Trophoblast cell (in vitro differentiated cells and primary cell): ENCODE measurements at regions not wholly inside any gene's neighbourhood (a gene's known extent, or its start where the extent isn't known, plus 50 kb on each side); places are given as distances from the start of the nearest gene placed in this dataset.

Experiments
- DNase-seq, 2 donors: peaks; one replicate each; pipeline ENCODE4 v3.0.0-alpha.2; 2016
- H2AFZ ChIP-seq: 2 replicates; pipeline ENCODE4 v1.6.1; 2013; ENCODE audit warnings: low read length, moderate library complexity, mild to moderate bottlenecking; ENCODE audit not compliant: insufficient read depth, poor library complexity
- H2AK5ac ChIP-seq: 2 replicates; pipeline ENCODE4 v1.6.1; 2013; ENCODE audit warnings: mild to moderate bottlenecking, low read length
- H2BK120ac ChIP-seq: 2 replicates; pipeline ENCODE4 v1.6.1; 2013; ENCODE audit warnings: low read length, mild to moderate bottlenecking, moderate library complexity; ENCODE audit not compliant: insufficient read depth, poor library complexity
- H2BK12ac ChIP-seq: 2 replicates; pipeline ENCODE4 v1.6.1; 2013; ENCODE audit warnings: mild to moderate bottlenecking, low read length, moderate library complexity
- H2BK5ac ChIP-seq: 2 replicates; pipeline ENCODE4 v1.6.1; 2013; ENCODE audit warnings: low read length, low read depth, moderate library complexity, mild to moderate bottlenecking; ENCODE audit not compliant: poor library complexity
- H3K14ac ChIP-seq: 2 replicates; pipeline ENCODE4 v1.6.1; 2013; ENCODE audit warnings: mild to moderate bottlenecking, low read length
- H3K18ac ChIP-seq: 2 replicates; pipeline ENCODE4 v1.6.1; 2013; ENCODE audit warnings: mild to moderate bottlenecking, low read length
- H3K23ac ChIP-seq: 2 replicates; pipeline ENCODE4 v1.6.1; 2013; ENCODE audit warnings: low read length
- H3K27ac ChIP-seq: 2 replicates; pipeline ENCODE4 v1.5.1; 2013; ENCODE audit warnings: low read depth, mild to moderate bottlenecking, inconsistent platforms, low read length, moderate library complexity
- H3K27me3 ChIP-seq: 2 replicates; pipeline ENCODE4 v1.6.1; 2013; ENCODE audit warnings: inconsistent platforms, mild to moderate bottlenecking, low read length, moderate library complexity; ENCODE audit not compliant: insufficient read depth
- H3K36me3 ChIP-seq, 2 experiments: 1 replicate in 1 of 2; 2 replicates in 1 of 2; pipeline ENCODE4 v1.6.1; 2013; ENCODE audit warnings: low read length in 2 of 2, mild to moderate bottlenecking in 2 of 2, moderate library complexity in 1 of 2; ENCODE audit not compliant: insufficient read depth in 2 of 2, control insufficient read depth in 1 of 2
- H3K4ac ChIP-seq: 2 replicates; pipeline ENCODE4 v1.6.1; 2013; ENCODE audit warnings: low read depth, mild to moderate bottlenecking, low read length, moderate library complexity
- H3K4me1 ChIP-seq, 2 experiments: 1 replicate in 1 of 2; 2 replicates in 1 of 2; pipeline ENCODE4 v1.6.1; 2013; ENCODE audit warnings: low read length in 2 of 2, mild to moderate bottlenecking in 2 of 2, moderate library complexity in 1 of 2; ENCODE audit not compliant: insufficient read depth in 2 of 2, control insufficient read depth in 1 of 2
- H3K4me2 ChIP-seq: 2 replicates; pipeline ENCODE4 v1.6.1; 2013; ENCODE audit warnings: inconsistent platforms, mild to moderate bottlenecking, low read length, moderate library complexity
- H3K4me3 ChIP-seq: 2 replicates; pipeline ENCODE4 v1.5.1; 2013; ENCODE audit warnings: mild to moderate bottlenecking, low read depth, low read length, inconsistent platforms
- H3K79me1 ChIP-seq: one replicate; pipeline ENCODE4 v1.6.1; 2013; ENCODE audit warnings: low read length
- H3K79me2 ChIP-seq: 2 replicates; pipeline ENCODE4 v1.6.1; 2013; ENCODE audit warnings: low read length, mild to moderate bottlenecking; ENCODE audit not compliant: control insufficient read depth, insufficient read depth, poor library complexity
- H3K9ac ChIP-seq: 2 replicates; pipeline ENCODE4 v1.6.1; 2013; ENCODE audit warnings: mild to moderate bottlenecking, low read length
- H3K9me3 ChIP-seq: 2 replicates; pipeline ENCODE4 v1.6.1; 2013; ENCODE audit warnings: low read depth, mild to moderate bottlenecking, control low read depth, inconsistent platforms, low read length; ENCODE audit not compliant: insufficient read depth
- H4K12ac ChIP-seq: 2 replicates; pipeline ENCODE4 v1.6.1; 2013; ENCODE audit warnings: low read depth, mild to moderate bottlenecking, low read length, moderate library complexity
- H4K8ac ChIP-seq: 2 replicates; pipeline ENCODE4 v1.6.1; 2013; ENCODE audit warnings: low read depth, mild to moderate bottlenecking, low read length, moderate library complexity
- H4K91ac ChIP-seq: one replicate; pipeline ENCODE4 v1.6.1; 2013; ENCODE audit warnings: low read depth, mild to moderate bottlenecking, low read length, moderate library complexity
- WGBS: extraction: QIAGEN DNeasy Blood & Tissue Kit; methylation state at CpG from one replicate; pipeline ENCODE4 v1.1.7; 2013; ENCODE audit warnings: missing lambda C conversion rate; ENCODE audit not compliant: insufficient read length, insufficient coverage; ENCODE audit errors: extremely low coverage; 5-methylcytosine and 5-hydroxymethylcytosine counted together

GRCh38 chr7:25656581-25657026 is 428.3 kb upstream of the NPVF start:
- no peak for DNase-seq
- Histone ChIP-seq H2BK12ac (peak overlapping the region; percentile 32), H3K79me1 (peaks cover 10% of the 10 kb centered on the region), H3K79me2 (no peaks in the 10 kb centered on the region), H3K9ac (no peak overlapping the region), H3K4me1 (peaks cover 0 to 10% of the 10 kb centered on the region in 2 experiments), H2AFZ (no peak overlapping the region), H4K8ac (peak overlapping the region; percentile 1), H3K36me3 (no peaks in the 10 kb centered on the region), H3K14ac (no peak overlapping the region), H3K27ac (no peak overlapping the region), H3K4me3 (no peak overlapping the region), H4K12ac (no peak overlapping the region), H3K18ac (no peak overlapping the region), H4K91ac (peak overlapping the region; percentile 31), H2BK120ac (peak overlapping the region; percentile 65), H3K9me3 (no peaks in the 10 kb centered on the region), H3K4ac (peak overlapping the region; percentile 20), H2BK5ac (peak overlapping the region; percentile 0), H3K27me3 (no peaks in the 10 kb centered on the region), H3K23ac (no peak overlapping the region), H2AK5ac (no peak overlapping the region), H3K4me2 (no peak overlapping the region)
- WGBS = no CpG with 5 or more reads among the region's 3 CpGs

GRCh38 chr7:25658375-25658774 is 430.1 kb upstream of the NPVF start:
- Histone ChIP-seq H2BK12ac (no peak overlapping the region), H3K9me3 (no peaks in the 10 kb centered on the region), H3K4me3 (no peak overlapping the region), H4K12ac (no peak overlapping the region), H4K8ac (no peak overlapping the region), H2AFZ (no peak overlapping the region), H3K23ac (no peak overlapping the region), H3K4me1 (peaks cover 5 to 16% of the 10 kb centered on the region in 2 experiments), H2BK5ac (no peak overlapping the region), H3K9ac (no peak overlapping the region), H4K91ac (no peak overlapping the region), H3K4me2 (no peak overlapping the region), H3K36me3 (no peaks in the 10 kb centered on the region), H3K27ac (no peak overlapping the region), H3K4ac (no peak overlapping the region), H2BK120ac (peak overlapping the region; percentile 69), H3K14ac (no peak overlapping the region), H3K18ac (no peak overlapping the region), H3K79me1 (peaks cover 22% of the 10 kb centered on the region), H3K27me3 (no peaks in the 10 kb centered on the region), H3K79me2 (peaks cover 2% of the 10 kb centered on the region), H2AK5ac (no peak overlapping the region)
- peak in 1 of 2 donors; percentile 41 for DNase-seq

GRCh38 chr7:25659841-25660240 is 431.6 kb upstream of the NPVF start:
- H3K36me3 ChIP-seq = no peaks in the 10 kb centered on the region
- H3K18ac ChIP-seq = no peak overlapping the region
- peak overlapping the region; percentile 33 for H3K4ac ChIP-seq
- H2BK120ac ChIP-seq = peak overlapping the region; percentile 94
- H2BK12ac ChIP-seq = peak overlapping the region; percentile 17
- peak overlapping the region; percentile 97 for H2BK5ac ChIP-seq
- H2AK5ac ChIP-seq = no peak overlapping the region
- H4K91ac ChIP-seq = peak overlapping the region; percentile 74
- H3K14ac ChIP-seq = peak overlapping the region; percentile 67
- no peak for DNase-seq
- H3K27ac ChIP-seq = peak overlapping the region; percentile 66
- no peak overlapping the region for H2AFZ ChIP-seq
- peaks cover 2% of the 10 kb centered on the region for H3K79me2 ChIP-seq
- H3K79me1 ChIP-seq = peaks cover 32% of the 10 kb centered on the region
- no peak overlapping the region for H3K9ac ChIP-seq
- no peak overlapping the region for H3K4me2 ChIP-seq
- WGBS = no CpG with 5 or more reads among the region's 6 CpGs
- peaks cover 7 to 20% of the 10 kb centered on the region in 2 experiments for H3K4me1 ChIP-seq
- H4K12ac ChIP-seq = no peak overlapping the region
- H3K9me3 ChIP-seq = no peaks in the 10 kb centered on the region
- no peaks in the 10 kb centered on the region for H3K27me3 ChIP-seq
- H4K8ac ChIP-seq = peak overlapping the region; percentile 23
- H3K23ac ChIP-seq = no peak overlapping the region
- no peak overlapping the region for H3K4me3 ChIP-seq

GRCh38 chr7:25662841-25663800 is 434.8 kb upstream of the NPVF start:
- H2BK5ac ChIP-seq = peak overlapping the region; percentile 87
- no peaks in the 10 kb centered on the region for H3K9me3 ChIP-seq
- peaks cover 41% of the 10 kb centered on the region for H3K79me1 ChIP-seq
- no CpG with 5 or more reads among the region's 10 CpGs for WGBS
- peak overlapping the region; percentile 95 for H2BK120ac ChIP-seq
- no peaks in the 10 kb centered on the region for H3K27me3 ChIP-seq
- H2AFZ ChIP-seq = no peak overlapping the region
- H3K36me3 ChIP-seq = no peaks in the 10 kb centered on the region
- H3K27ac ChIP-seq = peak overlapping the region; percentile 48
- peak overlapping the region; percentile 58 for H3K14ac ChIP-seq
- H3K4me1 ChIP-seq = peaks cover 13 to 20% of the 10 kb centered on the region in 2 experiments
- peaks cover 3% of the 10 kb centered on the region for H3K79me2 ChIP-seq
- H3K18ac ChIP-seq = peak overlapping the region; percentile 78
- no peak overlapping the region for H4K12ac ChIP-seq
- H2BK12ac ChIP-seq = peak overlapping the region; percentile 85
- peak overlapping the region; percentile 60 for H2AK5ac ChIP-seq
- no peak overlapping the region for H3K4me3 ChIP-seq
- H3K4ac ChIP-seq = peak overlapping the region; percentile 30
- no peak overlapping the region for H3K4me2 ChIP-seq
- no peak overlapping the region for H3K23ac ChIP-seq
- H3K9ac ChIP-seq = no peak overlapping the region
- DNase-seq = no peak
- peak overlapping the region; percentile 94 for H4K91ac ChIP-seq
- H4K8ac ChIP-seq = peak overlapping the region; percentile 20
